ENCODE measurements at regions not wholly inside any gene's neighbourhood (a gene's known extent, or its start where the extent isn't known, plus 50 kb on each side); places are given as distances from the start of the nearest gene placed in this dataset.

DNA sequence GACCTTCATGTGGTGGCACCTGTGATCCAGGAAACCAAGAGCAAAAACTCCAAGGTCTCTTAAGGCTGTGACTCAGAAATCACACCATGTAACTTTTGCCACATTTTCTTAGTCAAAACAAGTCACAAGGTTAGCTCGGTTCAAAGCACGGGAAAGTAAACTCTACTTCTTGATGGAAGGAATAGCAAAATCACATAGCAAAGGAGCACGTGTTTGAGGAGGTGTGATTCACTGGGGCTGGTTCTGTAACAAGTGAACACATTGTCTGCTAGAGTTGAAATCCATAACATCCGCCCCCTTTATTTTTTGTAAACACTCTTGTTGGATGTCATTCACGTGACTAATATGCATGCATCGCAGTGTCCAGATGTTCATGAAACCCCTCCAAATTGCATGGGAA, 415.0 kb upstream of the MAF start:
- TF ChIP-seq, protein P1, sequence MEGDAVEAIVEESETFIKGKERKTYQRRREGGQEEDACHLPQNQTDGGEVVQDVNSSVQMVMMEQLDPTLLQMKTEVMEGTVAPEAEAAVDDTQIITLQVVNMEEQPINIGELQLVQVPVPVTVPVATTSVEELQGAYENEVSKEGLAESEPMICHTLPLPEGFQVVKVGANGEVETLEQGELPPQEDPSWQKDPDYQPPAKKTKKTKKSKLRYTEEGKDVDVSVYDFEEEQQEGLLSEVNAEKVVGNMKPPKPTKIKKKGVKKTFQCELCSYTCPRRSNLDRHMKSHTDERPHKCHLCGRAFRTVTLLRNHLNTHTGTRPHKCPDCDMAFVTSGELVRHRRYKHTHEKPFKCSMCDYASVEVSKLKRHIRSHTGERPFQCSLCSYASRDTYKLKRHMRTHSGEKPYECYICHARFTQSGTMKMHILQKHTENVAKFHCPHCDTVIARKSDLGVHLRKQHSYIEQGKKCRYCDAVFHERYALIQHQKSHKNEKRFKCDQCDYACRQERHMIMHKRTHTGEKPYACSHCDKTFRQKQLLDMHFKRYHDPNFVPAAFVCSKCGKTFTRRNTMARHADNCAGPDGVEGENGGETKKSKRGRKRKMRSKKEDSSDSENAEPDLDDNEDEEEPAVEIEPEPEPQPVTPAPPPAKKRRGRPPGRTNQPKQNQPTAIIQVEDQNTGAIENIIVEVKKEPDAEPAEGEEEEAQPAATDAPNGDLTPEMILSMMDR (IDR thresholded peaks at IDR 0.05), result no peak
- no peak for TF ChIP-seq POLR2A (IDR thresholded peaks at IDR 0.05)
